Mesenchymal stem cell (in vitro differentiated cells and primary cell): ENCODE measurements at regions not wholly inside any gene's neighbourhood (a gene's known extent, or its start where the extent isn't known, plus 50 kb on each side); places are given as distances from the start of the nearest gene placed in this dataset.

Experiments
- DNase-seq: peaks from one replicate; pipeline ENCODE4 v3.0.0-alpha.2; 2013
- H2AFZ ChIP-seq: one replicate; pipeline ENCODE4 v1.6.1; 2013; ENCODE audit warnings: low read depth, mild to moderate bottlenecking, control low read depth, inconsistent platforms, low read length, moderate library complexity
- H2AK5ac ChIP-seq: 2 replicates; pipeline ENCODE4 v1.6.1; 2013; ENCODE audit warnings: low read length, moderate library complexity, mild to moderate bottlenecking, inconsistent platforms; ENCODE audit not compliant: severe bottlenecking
- H2BK120ac ChIP-seq: one replicate; pipeline ENCODE4 v1.6.1; 2013; ENCODE audit warnings: low read depth, mild to moderate bottlenecking, inconsistent platforms, low read length, moderate library complexity
- H2BK12ac ChIP-seq, 2 experiments: one replicate each; pipeline ENCODE4 v1.6.1; 2013; ENCODE audit warnings: inconsistent platforms in 2 of 2, low read length in 2 of 2, mild to moderate bottlenecking in 2 of 2, moderate library complexity in 2 of 2, control low read depth in 1 of 2
- H2BK15ac ChIP-seq: one replicate; pipeline ENCODE4 v1.6.1; 2013; ENCODE audit warnings: mild to moderate bottlenecking, low read depth, inconsistent platforms; ENCODE audit not compliant: poor library complexity, severe bottlenecking
- H2BK5ac ChIP-seq: 2 replicates; pipeline ENCODE4 v1.6.1; 2013; ENCODE audit warnings: low read depth, mild to moderate bottlenecking, low read length, control low read depth, inconsistent platforms; ENCODE audit not compliant: poor library complexity, severe bottlenecking
- H3K14ac ChIP-seq, 2 experiments: one replicate each; pipeline ENCODE4 v1.6.1; 2013; ENCODE audit warnings: inconsistent platforms in 2 of 2, low read length in 2 of 2, control low read depth in 1 of 2, mild to moderate bottlenecking in 1 of 2, moderate library complexity in 1 of 2
- H3K18ac ChIP-seq, 2 experiments: one replicate each; pipeline ENCODE4 v1.6.1; 2013; ENCODE audit warnings: inconsistent platforms in 2 of 2, low read length in 2 of 2, control low read depth in 1 of 2, low read depth in 1 of 2, mild to moderate bottlenecking in 1 of 2
- H3K23ac ChIP-seq, 2 experiments: one replicate each; pipeline ENCODE4 v1.6.1; 2013; ENCODE audit warnings: inconsistent platforms in 2 of 2, low read length in 2 of 2, mild to moderate bottlenecking in 2 of 2, moderate library complexity in 2 of 2, control low read depth in 1 of 2
- H3K27ac ChIP-seq: 2 replicates; pipeline ENCODE4 v1.5.1; 2013; ENCODE audit warnings: mild to moderate bottlenecking, moderate library complexity, low read length, control low read depth, inconsistent platforms; ENCODE audit not compliant: poor library complexity, severe bottlenecking
- H3K27me3 ChIP-seq, 2 experiments: 2 replicates each; pipeline versions ENCODE4 v1.6.1 to v1.7.0; 2013; ENCODE audit warnings: low read length in 2 of 2, mild to moderate bottlenecking in 2 of 2, moderate library complexity in 2 of 2, control low read depth in 1 of 2, inconsistent platforms in 1 of 2; ENCODE audit not compliant: control insufficient read depth in 1 of 2, insufficient read depth in 1 of 2
- H3K36me3 ChIP-seq, 2 experiments: 2 replicates each; pipeline versions ENCODE4 v1.6.1 to v1.7.0; 2013; ENCODE audit warnings: low read length in 2 of 2, control low read depth in 1 of 2, inconsistent platforms in 1 of 2, low read depth in 1 of 2, mild to moderate bottlenecking in 1 of 2; ENCODE audit not compliant: insufficient read depth in 2 of 2, control insufficient read depth in 1 of 2
- H3K4ac ChIP-seq, 2 experiments: one replicate each; pipeline ENCODE4 v1.6.1; 2013; ENCODE audit warnings: inconsistent platforms in 2 of 2, low read length in 2 of 2, mild to moderate bottlenecking in 2 of 2, moderate library complexity in 2 of 2, control low read depth in 1 of 2, low read depth in 1 of 2
- H3K4me1 ChIP-seq: 2 replicates; pipeline ENCODE4 v1.6.1; 2013; ENCODE audit warnings: low read depth, low read length, control low read depth; ENCODE audit not compliant: control insufficient read depth, insufficient read depth
- H3K4me2 ChIP-seq: 2 replicates; pipeline ENCODE4 v1.6.1; 2013; ENCODE audit warnings: low read length, mild to moderate bottlenecking, inconsistent platforms; ENCODE audit not compliant: poor library complexity, severe bottlenecking
- H3K4me3 ChIP-seq, 2 experiments: 2 replicates each; pipeline versions ENCODE4 v1.5.1 to v1.7.0; 2013; ENCODE audit warnings: low read length in 2 of 2, mild to moderate bottlenecking in 2 of 2, control low read depth in 1 of 2, low read depth in 1 of 2; ENCODE audit not compliant: insufficient read depth in 1 of 2
- H3K79me1 ChIP-seq: replicated peaks from 2 replicates; pipeline ENCODE4 v1.6.1; 2013; ENCODE audit warnings: mild to moderate bottlenecking, control low read depth, low read length, inconsistent platforms; ENCODE audit not compliant: poor library complexity, severe bottlenecking
- H3K9ac ChIP-seq: 2 replicates; pipeline ENCODE4 v1.7.0; 2013; ENCODE audit warnings: mild to moderate bottlenecking, low read length, moderate library complexity
- H3K9me3 ChIP-seq: 2 replicates; pipeline ENCODE4 v1.7.0; 2013; ENCODE audit warnings: mild to moderate bottlenecking, low read length; ENCODE audit not compliant: control insufficient read depth
- H4K8ac ChIP-seq: one replicate; pipeline ENCODE4 v1.6.1; 2013; ENCODE audit warnings: inconsistent platforms, mild to moderate bottlenecking, low read length, moderate library complexity
- H4K91ac ChIP-seq: one replicate; pipeline ENCODE4 v1.6.1; 2013; ENCODE audit warnings: mild to moderate bottlenecking, low read length, inconsistent platforms
- WGBS: methylation state at CpG from one replicate; pipeline ENCODE4 v1.1.7; 2013; ENCODE audit warnings: mixed read lengths; 5-methylcytosine and 5-hydroxymethylcytosine counted together

GRCh38 chr4:53713767-53714166, 122.5 kb upstream of the LNX1 start:
- no peak overlapping the region for H3K14ac ChIP-seq
- no peak overlapping the region for H4K8ac ChIP-seq
- H3K9ac ChIP-seq: no peak overlapping the region
- no peak overlapping the region for H3K4ac ChIP-seq
- H2AFZ ChIP-seq: no peak overlapping the region
- no peaks in the 10 kb centered on the region for H3K9me3 ChIP-seq
- no peak overlapping the region for H3K18ac ChIP-seq
- DNase-seq: peak; percentile 39
- no peaks in the 10 kb centered on the region for H3K4me1 ChIP-seq
- H2BK12ac ChIP-seq: no peak overlapping the region
- no peak overlapping the region for H2AK5ac ChIP-seq
- no peak overlapping the region for H3K27ac ChIP-seq
- H2BK120ac ChIP-seq: no peak overlapping the region
- no peak overlapping the region for H2BK15ac ChIP-seq
- H3K4me2 ChIP-seq: no peak overlapping the region
- H3K36me3 ChIP-seq: no peaks in the 10 kb centered on the region
- H3K27me3 ChIP-seq: no peaks in the 10 kb centered on the region
- no peak overlapping the region for H2BK5ac ChIP-seq
- H3K23ac ChIP-seq: no peak overlapping the region
- no peak overlapping the region for H3K4me3 ChIP-seq
- H3K79me1 ChIP-seq: no peaks in the 10 kb centered on the region
- H4K91ac ChIP-seq: no peak overlapping the region

GRCh38 chr4:53713296-53713695, 122.0 kb upstream of the LNX1 start:
- Histone ChIP-seq H3K23ac (no peak overlapping the region), H3K27ac (no peak overlapping the region), H3K4me2 (no peak overlapping the region), H2BK15ac (no peak overlapping the region), H3K9ac (no peak overlapping the region), H3K79me1 (no peaks in the 10 kb centered on the region), H3K36me3 (no peaks in the 10 kb centered on the region), H3K4ac (peak overlapping the region in 1 of 2 experiments; percentile 37), H3K14ac (no peak overlapping the region), H3K27me3 (no peaks in the 10 kb centered on the region), H3K18ac (peak overlapping the region in 1 of 2 experiments; percentile 56), H2BK12ac (peak overlapping the region; percentile 28 to 60), H4K8ac (peak overlapping the region; percentile 51), H4K91ac (no peak overlapping the region), H2AK5ac (no peak overlapping the region), H3K9me3 (no peaks in the 10 kb centered on the region), H2BK120ac (no peak overlapping the region), H3K4me1 (no peaks in the 10 kb centered on the region), H3K4me3 (no peak overlapping the region), H2AFZ (no peak overlapping the region), H2BK5ac (no peak overlapping the region)
- no peak for DNase-seq
- 47% methylated on average over 3 of the region's 3 CpGs for WGBS

- H3K79me1 ChIP-seq: no peaks in the 10 kb centered on the region
- no peak overlapping the region for H3K4me2 ChIP-seq
- no peak overlapping the region for H2BK15ac ChIP-seq
- no peak for DNase-seq
- H4K8ac ChIP-seq: no peak overlapping the region
- no peaks in the 10 kb centered on the region for H3K9me3 ChIP-seq
- no peaks in the 10 kb centered on the region for H3K27me3 ChIP-seq
- no peak overlapping the region for H3K14ac ChIP-seq
- H3K4ac ChIP-seq: peak overlapping the region in 1 of 2 experiments; percentile 17
- H3K4me3 ChIP-seq: no peak overlapping the region
- H2AK5ac ChIP-seq: no peak overlapping the region
- H3K4me1 ChIP-seq: no peaks in the 10 kb centered on the region
- no peaks in the 10 kb centered on the region for H3K36me3 ChIP-seq
- no peak overlapping the region for H3K23ac ChIP-seq
- peak overlapping the region in 1 of 2 experiments; percentile 60 for H2BK12ac ChIP-seq
- no peak overlapping the region for H2AFZ ChIP-seq
- WGBS: 58% methylated on average over 7 of the region's 8 CpGs
- peak overlapping the region in 1 of 2 experiments; percentile 56 for H3K18ac ChIP-seq
- H4K91ac ChIP-seq: no peak overlapping the region
- H3K27ac ChIP-seq: no peak overlapping the region
- no peak overlapping the region for H2BK120ac ChIP-seq
- H2BK5ac ChIP-seq: no peak overlapping the region
- peak overlapping the region; percentile 48 for H3K9ac ChIP-seq
These were observed 121.2 kb upstream of the LNX1 start for GRCh38 chr4:53712408-53713020.

GRCh38 chr4:53711926-53712325, 120.6 kb upstream of the LNX1 start:
- Histone ChIP-seq H3K9me3 (no peaks in the 10 kb centered on the region), H3K4me3 (no peak overlapping the region), H3K4me2 (no peak overlapping the region), H4K8ac (peak overlapping the region; percentile 59), H3K27me3 (no peaks in the 10 kb centered on the region), H3K9ac (peak overlapping the region; percentile 48), H3K79me1 (no peaks in the 10 kb centered on the region), H3K14ac (no peak overlapping the region), H2BK120ac (no peak overlapping the region), H3K18ac (peak overlapping the region; percentile 47 to 88), H3K27ac (no peak overlapping the region), H3K4me1 (no peaks in the 10 kb centered on the region), H3K23ac (no peak overlapping the region), H4K91ac (no peak overlapping the region), H3K4ac (peak overlapping the region in 1 of 2 experiments; percentile 7), H2BK12ac (peak overlapping the region in 1 of 2 experiments; percentile 60), H2AK5ac (no peak overlapping the region), H2AFZ (no peak overlapping the region), H2BK5ac (no peak overlapping the region), H3K36me3 (no peaks in the 10 kb centered on the region), H2BK15ac (no peak overlapping the region)
- WGBS: 94% methylated on average over 1 of the region's 2 CpGs
- no peak for DNase-seq
